ENCODE measurements at regions not wholly inside any gene's neighbourhood (a gene's known extent, or its start where the extent isn't known, plus 50 kb on each side); places are given as distances from the start of the nearest gene placed in this dataset.

GRCh38 chr7:119033641-119034040, 809.1 kb downstream of the ANKRD7 start:
- peaks cover 7% of the 10 kb centered on the region for H3K9me3 Mint-ChIP-seq (ENCODE audit: low read depth)
- H3K27ac Mint-ChIP-seq = no peak overlapping the region
- no peak overlapping the region for H3K4me3 Mint-ChIP-seq (ENCODE audit: low read depth)
- no peak for DNase-seq (ENCODE audit: low spot score, unreplicated experiment)
- no peak for TF ChIP-seq CTCF (IDR thresholded peaks at IDR 0.05; ENCODE audit: unreplicated experiment)
- no peaks in the 10 kb centered on the region for H3K27me3 Mint-ChIP-seq
- H3K4me1 Mint-ChIP-seq (ENCODE audit: low read depth) = no peaks in the 10 kb centered on the region
- no peaks in the 10 kb centered on the region for H3K36me3 Mint-ChIP-seq (ENCODE audit: insufficient read depth)

GRCh38 chr7:119037941-119038340, 813.4 kb downstream of the ANKRD7 start:
- peak overlapping the region; percentile 36 for H3K27ac Mint-ChIP-seq
- H3K27me3 Mint-ChIP-seq = no peaks in the 10 kb centered on the region
- TF ChIP-seq CTCF (IDR thresholded peaks at IDR 0.05; ENCODE audit: unreplicated experiment) = no peak
- no peaks in the 10 kb centered on the region for H3K36me3 Mint-ChIP-seq (ENCODE audit: insufficient read depth)
- H3K4me3 Mint-ChIP-seq (ENCODE audit: low read depth) = no peak overlapping the region
- H3K4me1 Mint-ChIP-seq (ENCODE audit: low read depth) = peaks cover 3% of the 10 kb centered on the region
- peaks cover 7% of the 10 kb centered on the region for H3K9me3 Mint-ChIP-seq (ENCODE audit: low read depth)
- no peak for DNase-seq (ENCODE audit: low spot score, unreplicated experiment)

DNA sequence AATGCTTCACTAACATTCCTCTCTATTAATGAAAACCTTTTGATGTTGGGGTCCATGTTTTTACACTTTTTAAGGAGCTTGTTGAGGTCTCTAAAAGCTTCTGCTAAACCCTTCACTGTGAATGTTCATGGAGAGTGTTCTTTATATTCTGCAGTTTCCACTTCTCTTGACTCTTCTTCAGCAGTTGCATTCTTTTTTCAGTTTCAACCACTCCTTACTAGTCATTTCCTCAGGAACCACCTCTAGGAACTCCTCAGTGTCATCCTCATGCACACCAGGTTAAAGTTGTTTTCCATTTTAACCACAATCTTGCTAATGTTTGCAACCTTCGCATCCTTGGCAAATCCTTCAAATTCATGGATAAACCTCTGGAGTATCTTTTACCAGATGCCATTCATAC, 821.6 kb downstream of the ANKRD7 start:
- no peaks in the 10 kb centered on the region for H3K36me3 Mint-ChIP-seq (ENCODE audit: insufficient read depth)
- peaks cover 9% of the 10 kb centered on the region for H3K9me3 Mint-ChIP-seq (ENCODE audit: low read depth)
- H3K27me3 Mint-ChIP-seq = no peaks in the 10 kb centered on the region
- no peak for TF ChIP-seq CTCF (IDR thresholded peaks at IDR 0.05; ENCODE audit: unreplicated experiment)
- H3K4me3 Mint-ChIP-seq (ENCODE audit: low read depth) = no peak overlapping the region
- H3K27ac Mint-ChIP-seq = no peak overlapping the region
- no peaks in the 10 kb centered on the region for H3K4me1 Mint-ChIP-seq (ENCODE audit: low read depth)
- no peak for DNase-seq (ENCODE audit: low spot score, unreplicated experiment)

DNA sequence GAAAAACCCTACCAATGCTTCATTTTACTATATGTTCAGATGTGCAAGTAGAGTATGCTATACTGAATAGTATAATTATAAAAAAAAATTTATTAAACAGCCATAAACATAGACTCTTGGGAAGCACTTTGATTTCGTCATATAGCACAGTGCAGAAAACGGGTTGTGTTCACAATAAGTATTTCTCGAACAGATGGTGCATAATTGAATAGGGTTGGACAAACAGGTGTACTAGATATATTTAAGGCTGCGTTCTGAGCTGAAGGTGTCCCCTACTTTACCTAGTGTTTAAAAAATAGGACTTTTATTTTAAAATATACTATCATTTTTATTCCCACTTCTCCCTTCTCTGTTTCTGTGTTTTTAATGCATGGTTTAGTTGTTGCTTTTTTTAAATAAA, 841.5 kb downstream of the ANKRD7 start:
- TF ChIP-seq CTCF (IDR thresholded peaks at IDR 0.05; ENCODE audit: unreplicated experiment) = no peak
- no peak for DNase-seq (ENCODE audit: low spot score, unreplicated experiment)
- Mint-ChIP-seq H3K27ac (no peak overlapping the region), H3K27me3 (no peaks in the 10 kb centered on the region), H3K36me3 (ENCODE audit: insufficient read depth) (no peaks in the 10 kb centered on the region), H3K4me1 (ENCODE audit: low read depth) (peaks cover 3% of the 10 kb centered on the region), H3K9me3 (ENCODE audit: low read depth) (peaks cover 5% of the 10 kb centered on the region), H3K4me3 (ENCODE audit: low read depth) (no peak overlapping the region)

GRCh38 chr7:119086026-119086425, 861.5 kb downstream of the ANKRD7 start:
- Mint-ChIP-seq H3K9me3 (ENCODE audit: low read depth) (peaks cover 7% of the 10 kb centered on the region), H3K27me3 (no peaks in the 10 kb centered on the region), H3K4me1 (ENCODE audit: low read depth) (no peaks in the 10 kb centered on the region), H3K36me3 (ENCODE audit: insufficient read depth) (no peaks in the 10 kb centered on the region), H3K4me3 (ENCODE audit: low read depth) (no peak overlapping the region), H3K27ac (no peak overlapping the region)
- TF ChIP-seq CTCF (IDR thresholded peaks at IDR 0.05; ENCODE audit: unreplicated experiment) = no peak
- DNase-seq (ENCODE audit: low spot score, unreplicated experiment) = no peak
